ENCODE measurements at regions not wholly inside any gene's neighbourhood (a gene's known extent, or its start where the extent isn't known, plus 50 kb on each side); places are given as distances from the start of the nearest gene placed in this dataset.

DNA sequence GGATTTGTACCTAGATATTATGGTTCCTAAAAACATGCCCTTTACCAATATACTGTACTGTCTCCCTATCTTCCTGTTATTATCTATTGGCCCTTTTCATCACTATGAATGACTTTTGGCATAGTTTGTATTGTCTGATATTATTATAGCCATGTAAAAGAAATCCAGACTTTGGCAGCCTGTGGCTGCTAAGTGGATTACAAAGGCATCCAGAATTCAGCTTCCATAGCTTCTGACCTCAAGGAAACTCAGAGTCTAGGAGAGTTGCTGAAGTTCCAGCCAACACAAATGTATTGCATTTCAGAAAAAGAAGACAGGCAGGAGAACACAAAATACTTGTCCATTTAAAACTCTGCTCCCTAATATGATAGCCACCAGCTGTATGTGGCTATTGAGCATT lies 319.2 kb upstream of the MPDZ start:
- Histone ChIP-seq H2AFZ (ENCODE audit: low read length) (no peak overlapping the region), H3K4me2 (ENCODE audit: insufficient read depth, insufficient read length, low read length) (no peak overlapping the region), H3K27ac (ENCODE audit: insufficient read length, low read depth, low read length) (no peak overlapping the region), H4K91ac (ENCODE audit: insufficient read length, low read depth, low read length) (no peak overlapping the region), H3K23me2 (ENCODE audit: insufficient read length, low read depth, low read length, poor library complexity, severe bottlenecking) (no peaks in the 10 kb centered on the region), H3K18ac (ENCODE audit: insufficient read length, low read depth, low read length) (no peak overlapping the region), H3K56ac (ENCODE audit: insufficient read length, low read depth, low read length) (no peak overlapping the region), H2BK12ac (ENCODE audit: insufficient read length, low read depth, low read length) (no peak overlapping the region), H3K9me3 (ENCODE audit: control insufficient read depth, low read depth, low read length) (no peaks in the 10 kb centered on the region), H3K4me1 (ENCODE audit: insufficient read depth, low read length) (peaks cover 5% of the 10 kb centered on the region; the same call in 1 of the 2 replicates), H4K20me1 (ENCODE audit: control insufficient read depth, insufficient read depth, insufficient read length) (no peaks in the 10 kb centered on the region), H3K23ac (ENCODE audit: insufficient read length, low read depth, low read length) (no peak overlapping the region), H3K14ac (ENCODE audit: insufficient read depth, low read length) (no peak overlapping the region), H3T11ph (ENCODE audit: low read length) (no peak overlapping the region), H3K27me3 (ENCODE audit: insufficient read depth, low read length) (no peaks in the 10 kb centered on the region), H2BK20ac (ENCODE audit: low read depth, low read length, poor library complexity, severe bottlenecking) (no peak overlapping the region), H2BK120ac (ENCODE audit: low read depth, low read length, poor library complexity, severe bottlenecking) (no peak overlapping the region), H2BK5ac (ENCODE audit: insufficient read length, low read length) (no peak overlapping the region), H4K8ac (replicated peaks; ENCODE audit: insufficient read length, low read depth, low read length) (no peak overlapping the region), H3K79me1 (ENCODE audit: insufficient read depth, low read depth, low read length, poor library complexity, severe bottlenecking) (no peaks in the 10 kb centered on the region), H3K79me2 (ENCODE audit: insufficient read depth, low read length) (no peaks in the 10 kb centered on the region), H3K9ac (ENCODE audit: extremely low read depth, insufficient read length, low read length) (no peak overlapping the region), H2AK5ac (ENCODE audit: insufficient read length, low read length) (no peak overlapping the region), H2BK15ac (ENCODE audit: low read depth, low read length) (no peak overlapping the region), H3K4ac (ENCODE audit: low read depth, low read length) (no peak overlapping the region), H4K5ac (ENCODE audit: insufficient read length, low read depth, low read length) (no peak overlapping the region)
- no peaks in the 10 kb centered on the region; a peak in 1 of 7 replicates for H3K36me3 Mint-ChIP-seq (ENCODE audit: insufficient read depth in 1 of 3, low read depth in 3 of 3)
- no peak overlapping the region for H3K4me3 Mint-ChIP-seq
- no peaks in the 10 kb centered on the region; a peak in 1 of 5 replicates for H3K9me3 Mint-ChIP-seq
- TF ChIP-seq, protein P1, sequence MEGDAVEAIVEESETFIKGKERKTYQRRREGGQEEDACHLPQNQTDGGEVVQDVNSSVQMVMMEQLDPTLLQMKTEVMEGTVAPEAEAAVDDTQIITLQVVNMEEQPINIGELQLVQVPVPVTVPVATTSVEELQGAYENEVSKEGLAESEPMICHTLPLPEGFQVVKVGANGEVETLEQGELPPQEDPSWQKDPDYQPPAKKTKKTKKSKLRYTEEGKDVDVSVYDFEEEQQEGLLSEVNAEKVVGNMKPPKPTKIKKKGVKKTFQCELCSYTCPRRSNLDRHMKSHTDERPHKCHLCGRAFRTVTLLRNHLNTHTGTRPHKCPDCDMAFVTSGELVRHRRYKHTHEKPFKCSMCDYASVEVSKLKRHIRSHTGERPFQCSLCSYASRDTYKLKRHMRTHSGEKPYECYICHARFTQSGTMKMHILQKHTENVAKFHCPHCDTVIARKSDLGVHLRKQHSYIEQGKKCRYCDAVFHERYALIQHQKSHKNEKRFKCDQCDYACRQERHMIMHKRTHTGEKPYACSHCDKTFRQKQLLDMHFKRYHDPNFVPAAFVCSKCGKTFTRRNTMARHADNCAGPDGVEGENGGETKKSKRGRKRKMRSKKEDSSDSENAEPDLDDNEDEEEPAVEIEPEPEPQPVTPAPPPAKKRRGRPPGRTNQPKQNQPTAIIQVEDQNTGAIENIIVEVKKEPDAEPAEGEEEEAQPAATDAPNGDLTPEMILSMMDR (conservative IDR thresholded peaks at IDR 0.05) = no peak
- peaks cover 18 to 19% of the 10 kb centered on the region in 2 experiments for H3K4me1 Mint-ChIP-seq
- no peaks in the 10 kb centered on the region for H3K27me3 Mint-ChIP-seq (ENCODE audit: low read depth)
- H3K27ac Mint-ChIP-seq = no peak overlapping the region
- DNase-seq = no peak
